HUES48 (cell line): ENCODE measurements at regions not wholly inside any gene's neighbourhood (a gene's known extent, or its start where the extent isn't known, plus 50 kb on each side); places are given as distances from the start of the nearest gene placed in this dataset.

Source experiments
- H3K27ac ChIP-seq: one replicate; pipeline ENCODE4 v1.7.0; 2013; ENCODE audit warnings: low read depth, low read length, inconsistent platforms
- H3K27me3 ChIP-seq: 2 replicates; pipeline ENCODE4 v1.6.1; 2013; ENCODE audit warnings: mild to moderate bottlenecking, low read length; ENCODE audit not compliant: control insufficient read depth, insufficient read depth
- H3K36me3 ChIP-seq: 2 replicates; pipeline ENCODE4 v1.6.1; 2013; ENCODE audit warnings: low read length; ENCODE audit not compliant: control insufficient read depth, insufficient read depth
- H3K4me1 ChIP-seq: 2 replicates; pipeline ENCODE4 v1.6.1; 2013; ENCODE audit warnings: mild to moderate bottlenecking, low read length; ENCODE audit not compliant: control insufficient read depth, insufficient read depth
- H3K4me3 ChIP-seq: 2 replicates; pipeline ENCODE4 v1.5.1; 2013; ENCODE audit warnings: mild to moderate bottlenecking, low read depth, low read length
- H3K9ac ChIP-seq: 2 replicates; pipeline ENCODE4 v1.6.1; 2013; ENCODE audit warnings: mild to moderate bottlenecking, low read depth, low read length, moderate library complexity
- H3K9me3 ChIP-seq: 2 replicates; pipeline ENCODE4 v1.6.1; 2013; ENCODE audit warnings: low read length; ENCODE audit not compliant: control insufficient read depth, insufficient read depth

DNA sequence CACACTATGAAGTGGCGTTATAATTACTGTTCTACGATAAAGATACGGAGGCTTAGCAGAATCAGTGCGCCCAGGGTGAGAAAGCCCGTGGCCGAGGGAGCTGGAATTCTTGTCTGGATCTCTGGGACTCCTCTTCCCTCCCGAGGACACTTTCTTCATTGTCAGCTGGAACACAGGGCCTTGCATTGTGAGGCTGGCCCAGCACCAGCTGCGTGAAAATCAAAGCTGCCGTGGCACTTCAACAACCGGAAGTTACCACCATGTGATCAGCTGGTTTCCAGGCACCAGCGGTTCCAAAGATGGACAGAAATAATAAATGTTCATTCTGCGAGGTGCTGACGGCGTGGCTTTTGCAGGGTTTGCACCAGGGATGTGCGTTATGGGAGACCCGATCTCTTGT lies 234.0 kb upstream of the PITRM1 start:
- no peak overlapping the region for H3K4me3 ChIP-seq
- H3K27ac ChIP-seq, result no peak overlapping the region
- H3K36me3 ChIP-seq, result no peaks in the 10 kb centered on the region
- H3K4me1 ChIP-seq, result no peaks in the 10 kb centered on the region
- no peaks in the 10 kb centered on the region for H3K27me3 ChIP-seq
- no peak overlapping the region for H3K9ac ChIP-seq
- H3K9me3 ChIP-seq, result no peaks in the 10 kb centered on the region

DNA sequence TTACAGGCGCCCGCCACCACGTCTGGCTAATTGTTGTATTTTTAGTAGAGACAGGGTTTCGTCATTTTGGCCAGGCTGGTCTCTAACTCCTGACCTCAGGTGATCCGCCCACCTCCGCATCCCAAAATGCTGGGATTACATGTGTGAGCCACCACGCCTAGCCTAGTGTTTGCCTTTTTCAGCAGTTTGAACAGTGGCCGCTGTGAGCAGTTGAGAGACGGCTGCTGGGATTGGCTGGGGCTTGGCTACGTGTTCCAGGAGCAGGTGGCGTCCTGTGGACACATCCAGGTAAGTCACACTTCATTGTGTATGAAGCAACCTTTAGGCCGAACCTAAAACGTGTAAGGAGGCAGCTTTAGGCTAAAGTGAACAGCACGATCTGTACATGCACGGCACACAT lies 231.8 kb upstream of the PITRM1 start:
- peaks cover 8% of the 10 kb centered on the region for H3K4me1 ChIP-seq
- H3K36me3 ChIP-seq, result no peaks in the 10 kb centered on the region
- H3K27me3 ChIP-seq, result no peaks in the 10 kb centered on the region
- no peaks in the 10 kb centered on the region for H3K9me3 ChIP-seq
- no peak overlapping the region for H3K4me3 ChIP-seq
- no peak overlapping the region for H3K27ac ChIP-seq
- no peak overlapping the region for H3K9ac ChIP-seq

DNA sequence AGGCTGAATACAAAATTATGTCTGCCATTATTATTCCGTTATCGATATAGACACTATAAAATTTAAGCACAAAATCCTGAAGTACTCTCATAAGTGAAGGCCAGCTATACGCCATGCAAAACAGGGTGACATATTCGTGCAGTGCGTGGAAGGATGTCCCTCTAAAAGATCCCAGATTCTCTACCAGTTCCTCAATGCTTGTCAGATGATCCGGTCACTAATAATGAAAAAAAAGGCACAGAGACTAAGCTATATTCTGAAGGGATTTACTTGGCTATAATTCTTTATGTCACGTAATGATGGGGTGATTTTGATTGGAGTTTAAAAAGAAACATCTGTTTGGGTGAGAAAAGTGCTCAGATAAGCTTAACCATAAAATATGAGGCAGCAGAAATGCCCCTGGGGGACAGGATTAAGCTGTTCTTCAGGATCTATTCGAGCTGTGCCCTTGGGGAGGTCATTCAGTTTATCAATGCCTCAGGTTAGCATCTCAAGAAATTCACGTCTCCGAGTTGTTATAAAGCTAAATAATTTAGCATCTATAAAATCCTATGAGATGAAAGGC lies 229.7 kb upstream of the PITRM1 start:
- Histone ChIP-seq H3K9me3 (no peaks in the 10 kb centered on the region), H3K27ac (no peak overlapping the region), H3K36me3 (no peaks in the 10 kb centered on the region), H3K4me3 (no peak overlapping the region), H3K27me3 (no peaks in the 10 kb centered on the region), H3K4me1 (peaks cover 10% of the 10 kb centered on the region), H3K9ac (no peak overlapping the region)

DNA sequence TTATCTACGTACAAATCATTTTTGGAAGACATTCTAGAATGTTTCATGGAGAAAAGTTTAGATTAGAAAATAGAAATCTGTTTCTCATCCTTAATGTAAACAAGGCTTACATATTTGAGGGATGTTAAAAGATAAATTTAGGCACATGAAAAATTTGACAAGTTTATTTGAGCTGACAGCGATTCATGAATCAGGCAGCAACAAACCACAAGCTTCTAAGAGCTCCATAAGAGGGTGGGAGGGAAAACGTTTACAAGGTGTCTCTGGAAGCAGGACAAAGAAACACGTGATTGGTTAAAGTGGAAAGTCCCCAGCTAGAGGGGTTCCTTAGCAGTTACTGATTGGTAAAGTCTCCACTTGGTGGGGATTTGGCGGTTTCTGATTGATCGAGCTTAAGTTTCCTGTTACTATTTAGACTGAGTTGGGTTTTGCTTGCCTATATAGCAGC lies 228.9 kb upstream of the PITRM1 start:
- Histone ChIP-seq H3K9ac (no peak overlapping the region), H3K27ac (no peak overlapping the region), H3K9me3 (no peaks in the 10 kb centered on the region), H3K36me3 (no peaks in the 10 kb centered on the region), H3K4me3 (no peak overlapping the region), H3K4me1 (peaks cover 10% of the 10 kb centered on the region), H3K27me3 (no peaks in the 10 kb centered on the region)

DNA sequence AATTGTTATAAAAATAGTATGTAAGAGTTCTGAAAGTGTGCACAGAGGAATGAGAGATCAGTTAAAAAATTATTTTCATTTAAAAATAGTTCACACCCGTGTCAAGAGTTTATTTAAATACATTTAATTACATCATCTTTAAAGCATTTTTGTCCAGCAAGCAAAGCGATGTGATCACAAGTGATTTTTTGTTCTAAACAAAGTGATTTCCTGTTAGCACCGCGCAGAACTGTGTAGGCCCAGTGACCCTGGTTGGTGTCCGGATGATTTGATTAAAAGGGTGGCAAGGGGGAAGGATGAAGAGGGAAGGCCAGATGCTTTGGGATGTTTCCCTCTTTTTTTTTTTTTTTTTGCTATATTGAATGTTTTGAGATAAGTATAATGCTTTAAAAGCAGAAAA lies 227.8 kb upstream of the PITRM1 start:
- Histone ChIP-seq H3K27me3 (no peaks in the 10 kb centered on the region), H3K36me3 (no peaks in the 10 kb centered on the region), H3K9me3 (no peaks in the 10 kb centered on the region), H3K4me1 (peaks cover 10% of the 10 kb centered on the region), H3K4me3 (no peak overlapping the region), H3K27ac (no peak overlapping the region), H3K9ac (no peak overlapping the region)

DNA sequence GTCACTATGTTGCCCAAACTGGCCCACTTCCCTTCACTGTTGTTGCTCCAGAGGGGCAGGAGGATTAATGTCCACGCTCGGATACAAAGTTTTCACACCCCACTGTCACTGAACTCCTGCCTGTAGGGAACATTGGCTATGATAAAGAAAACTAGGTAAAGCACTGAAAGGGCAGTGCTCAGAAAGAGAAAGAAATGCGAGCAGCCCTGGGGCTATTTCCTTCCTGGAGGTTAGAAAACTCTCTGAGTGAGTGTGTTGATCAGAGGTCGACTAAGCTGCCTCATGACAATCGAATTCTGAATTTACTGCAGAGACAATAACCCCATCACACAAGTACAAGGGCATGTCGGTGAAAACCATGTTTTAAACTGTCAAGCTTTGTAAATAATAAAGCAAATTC lies 227.2 kb upstream of the PITRM1 start:
- no peak overlapping the region for H3K4me3 ChIP-seq
- H3K27ac ChIP-seq, result no peak overlapping the region
- H3K9ac ChIP-seq, result no peak overlapping the region
- H3K9me3 ChIP-seq, result peaks cover 2% of the 10 kb centered on the region; the same call in 1 of the 2 replicates
- no peaks in the 10 kb centered on the region for H3K27me3 ChIP-seq
- no peaks in the 10 kb centered on the region for H3K36me3 ChIP-seq
- H3K4me1 ChIP-seq, result peaks cover 10% of the 10 kb centered on the region

DNA sequence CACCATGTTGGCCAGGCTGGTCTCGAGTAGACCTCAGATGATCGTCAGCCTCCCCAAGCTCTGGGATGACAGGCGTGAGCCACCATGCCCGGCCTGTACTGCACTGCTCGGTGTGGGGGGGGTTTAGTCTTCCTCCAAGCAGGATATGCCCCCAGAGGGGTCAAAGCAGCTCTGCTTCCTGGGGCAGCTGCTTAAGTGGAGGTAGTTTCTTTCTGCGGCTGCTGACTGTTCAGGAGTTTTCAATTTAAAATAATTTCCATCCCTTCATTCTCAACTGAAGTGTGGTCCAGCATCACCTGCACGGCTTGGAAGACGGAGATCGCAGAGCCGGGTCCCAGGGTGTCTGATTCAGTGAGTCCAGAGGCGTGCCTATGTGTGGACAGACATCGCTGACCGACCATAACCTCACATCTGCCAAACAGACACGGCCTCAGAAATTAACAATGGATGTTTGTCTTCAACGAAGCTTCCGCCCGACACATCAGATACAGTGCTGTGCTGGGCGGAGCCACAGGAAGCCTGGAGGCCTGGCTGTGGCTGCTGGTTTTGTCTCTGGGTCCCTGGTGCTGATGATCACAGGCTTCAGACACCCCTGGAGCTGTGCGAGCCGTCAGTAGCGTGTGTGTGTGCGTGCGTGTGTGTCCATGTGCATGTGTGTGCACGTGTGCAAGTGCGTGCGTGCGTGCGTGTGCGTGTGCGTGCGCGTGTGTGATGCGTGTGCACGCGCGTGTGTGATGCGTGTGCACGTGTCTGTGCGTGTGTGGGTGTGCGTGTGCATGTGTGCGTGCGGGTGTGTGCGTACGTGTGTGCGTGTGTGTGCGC lies 226.5 kb upstream of the PITRM1 start:
- Histone ChIP-seq H3K4me3 (no peak overlapping the region), H3K27me3 (no peaks in the 10 kb centered on the region), H3K27ac (no peak overlapping the region), H3K36me3 (no peaks in the 10 kb centered on the region), H3K4me1 (peaks cover 10% of the 10 kb centered on the region), H3K9ac (no peak overlapping the region), H3K9me3 (peaks cover 6% of the 10 kb centered on the region; the same call in 1 of the 2 replicates)

DNA sequence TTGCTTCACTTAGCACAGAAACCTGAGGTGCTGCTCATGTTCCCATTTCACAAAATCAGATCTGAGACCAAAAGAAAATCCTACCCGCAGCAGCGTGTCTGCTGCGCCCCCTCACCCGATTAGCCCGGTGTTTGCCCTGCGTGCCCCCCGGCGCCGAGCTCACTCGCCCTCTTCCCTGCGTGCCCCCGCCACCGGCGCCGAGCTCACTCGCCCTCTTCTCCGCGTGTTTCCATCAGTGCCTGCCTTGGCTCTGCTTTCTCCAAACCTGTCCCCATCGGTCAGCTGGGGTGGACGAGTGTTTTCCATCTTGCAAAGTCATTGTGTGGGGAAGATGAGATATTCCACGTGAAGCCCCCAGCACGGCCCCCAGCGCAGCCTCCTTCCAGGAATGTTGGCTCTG lies 225.3 kb upstream of the PITRM1 start:
- H3K9ac ChIP-seq, result no peak overlapping the region
- H3K4me1 ChIP-seq, result peaks cover 10% of the 10 kb centered on the region
- H3K9me3 ChIP-seq, result peaks cover 6% of the 10 kb centered on the region; the same call in 1 of the 2 replicates
- H3K27me3 ChIP-seq, result no peaks in the 10 kb centered on the region
- H3K27ac ChIP-seq, result no peak overlapping the region
- no peak overlapping the region for H3K4me3 ChIP-seq
- H3K36me3 ChIP-seq, result no peaks in the 10 kb centered on the region

DNA sequence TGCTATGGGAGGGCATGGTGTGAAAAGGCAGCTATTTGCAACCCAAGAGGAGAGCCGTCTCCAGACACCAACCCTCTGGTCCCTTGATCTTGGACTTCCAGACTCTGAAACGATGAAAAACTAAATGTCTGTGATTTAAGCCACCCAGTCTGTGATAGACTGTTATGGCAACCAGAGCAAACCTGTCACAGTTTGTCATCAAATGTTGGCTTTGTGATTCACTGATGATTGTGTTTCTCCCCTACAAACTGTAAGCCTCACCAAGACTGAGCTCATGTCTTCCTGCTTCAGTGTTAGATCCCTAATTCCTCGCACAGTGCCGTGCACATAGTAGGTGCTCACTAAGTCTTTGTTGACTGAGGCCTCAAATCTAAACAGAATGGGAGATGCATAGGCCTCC lies 224.6 kb upstream of the PITRM1 start:
- H3K4me1 ChIP-seq, result peaks cover 10% of the 10 kb centered on the region
- no peaks in the 10 kb centered on the region for H3K27me3 ChIP-seq
- no peaks in the 10 kb centered on the region for H3K36me3 ChIP-seq
- no peak overlapping the region for H3K4me3 ChIP-seq
- no peak overlapping the region for H3K9ac ChIP-seq
- no peak overlapping the region for H3K27ac ChIP-seq
- peaks cover 6% of the 10 kb centered on the region; the same call in 1 of the 2 replicates for H3K9me3 ChIP-seq

DNA sequence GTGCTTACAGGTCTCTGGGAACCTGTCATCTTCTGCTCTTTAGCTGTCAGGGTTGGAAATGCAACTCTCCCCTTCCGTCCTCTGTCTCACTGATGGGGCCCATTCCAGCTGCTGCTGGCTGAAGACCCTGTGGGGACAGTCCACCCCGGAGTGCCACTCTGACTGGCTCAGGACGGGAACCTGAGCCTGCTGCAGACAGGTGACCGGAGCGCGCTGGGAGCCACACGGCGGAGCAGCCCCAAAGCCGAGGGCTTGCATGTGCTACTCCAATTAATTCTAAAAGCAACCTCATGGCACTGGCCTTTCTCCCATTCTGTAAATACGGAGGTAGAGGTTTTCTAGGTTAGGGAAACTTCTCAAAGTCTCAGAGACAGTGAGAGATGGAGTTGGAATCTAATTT lies 223.5 kb upstream of the PITRM1 start:
- no peak overlapping the region for H3K27ac ChIP-seq
- H3K36me3 ChIP-seq, result no peaks in the 10 kb centered on the region
- peaks cover 6% of the 10 kb centered on the region; the same call in 1 of the 2 replicates for H3K9me3 ChIP-seq
- no peaks in the 10 kb centered on the region for H3K27me3 ChIP-seq
- H3K4me1 ChIP-seq, result peaks cover 10% of the 10 kb centered on the region
- H3K4me3 ChIP-seq, result no peak overlapping the region
- no peak overlapping the region for H3K9ac ChIP-seq

DNA sequence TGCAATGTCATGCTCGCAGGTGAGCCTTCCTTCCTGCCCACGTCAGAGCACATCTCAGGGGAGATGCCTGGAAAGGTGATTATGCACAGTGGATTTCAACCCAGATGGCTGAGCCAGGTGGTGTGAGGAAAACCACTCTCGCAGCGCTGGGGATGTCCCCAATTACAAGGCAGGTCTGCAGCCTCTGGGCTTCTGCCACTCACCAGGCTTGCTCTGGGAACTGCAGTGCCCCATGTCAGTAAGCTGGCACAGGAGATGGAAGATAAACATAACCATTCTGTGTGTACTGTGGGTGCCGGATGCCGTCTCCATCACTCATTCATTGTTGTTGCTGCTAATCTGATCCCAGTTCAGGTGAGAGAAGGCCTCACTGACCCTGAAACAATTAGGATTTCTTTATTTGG lies 222.9 kb upstream of the PITRM1 start:
- Histone ChIP-seq H3K9ac (no peak overlapping the region), H3K4me1 (peaks cover 10% of the 10 kb centered on the region), H3K9me3 (peaks cover 6% of the 10 kb centered on the region; the same call in 1 of the 2 replicates), H3K27ac (no peak overlapping the region), H3K27me3 (no peaks in the 10 kb centered on the region), H3K4me3 (no peak overlapping the region), H3K36me3 (no peaks in the 10 kb centered on the region)
